ENCODE measurements at regions not wholly inside any gene's neighbourhood (a gene's known extent, or its start where the extent isn't known, plus 50 kb on each side); places are given as distances from the start of the nearest gene placed in this dataset.
"Not testable (repeated sequence)": the region's sequence is repeated elsewhere in the genome, so short reads cannot be mapped to it uniquely, and the experiment has no call there.

GRCh38 chr1:220453371-220453770, 74.6 kb upstream of the MARK1 start:
- DNase-seq (ENCODE audit: low read depth) = no peak
- TF ChIP-seq, protein P1, sequence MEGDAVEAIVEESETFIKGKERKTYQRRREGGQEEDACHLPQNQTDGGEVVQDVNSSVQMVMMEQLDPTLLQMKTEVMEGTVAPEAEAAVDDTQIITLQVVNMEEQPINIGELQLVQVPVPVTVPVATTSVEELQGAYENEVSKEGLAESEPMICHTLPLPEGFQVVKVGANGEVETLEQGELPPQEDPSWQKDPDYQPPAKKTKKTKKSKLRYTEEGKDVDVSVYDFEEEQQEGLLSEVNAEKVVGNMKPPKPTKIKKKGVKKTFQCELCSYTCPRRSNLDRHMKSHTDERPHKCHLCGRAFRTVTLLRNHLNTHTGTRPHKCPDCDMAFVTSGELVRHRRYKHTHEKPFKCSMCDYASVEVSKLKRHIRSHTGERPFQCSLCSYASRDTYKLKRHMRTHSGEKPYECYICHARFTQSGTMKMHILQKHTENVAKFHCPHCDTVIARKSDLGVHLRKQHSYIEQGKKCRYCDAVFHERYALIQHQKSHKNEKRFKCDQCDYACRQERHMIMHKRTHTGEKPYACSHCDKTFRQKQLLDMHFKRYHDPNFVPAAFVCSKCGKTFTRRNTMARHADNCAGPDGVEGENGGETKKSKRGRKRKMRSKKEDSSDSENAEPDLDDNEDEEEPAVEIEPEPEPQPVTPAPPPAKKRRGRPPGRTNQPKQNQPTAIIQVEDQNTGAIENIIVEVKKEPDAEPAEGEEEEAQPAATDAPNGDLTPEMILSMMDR (IDR thresholded peaks at IDR 0.05; ENCODE audit: insufficient read depth, low read length) = no peak
- no peak overlapping the region for H3K4me3 ChIP-seq (ENCODE audit: low read depth, low read length)

GRCh38 chr1:220451532-220451931, 76.4 kb upstream of the MARK1 start:
- H3K4me3 ChIP-seq (ENCODE audit: low read depth, low read length) = no peak overlapping the region
- DNase-seq (ENCODE audit: low read depth) = no peak
- TF ChIP-seq, protein P1 (IDR thresholded peaks at IDR 0.05; ENCODE audit: insufficient read depth, low read length) = no peak

DNA sequence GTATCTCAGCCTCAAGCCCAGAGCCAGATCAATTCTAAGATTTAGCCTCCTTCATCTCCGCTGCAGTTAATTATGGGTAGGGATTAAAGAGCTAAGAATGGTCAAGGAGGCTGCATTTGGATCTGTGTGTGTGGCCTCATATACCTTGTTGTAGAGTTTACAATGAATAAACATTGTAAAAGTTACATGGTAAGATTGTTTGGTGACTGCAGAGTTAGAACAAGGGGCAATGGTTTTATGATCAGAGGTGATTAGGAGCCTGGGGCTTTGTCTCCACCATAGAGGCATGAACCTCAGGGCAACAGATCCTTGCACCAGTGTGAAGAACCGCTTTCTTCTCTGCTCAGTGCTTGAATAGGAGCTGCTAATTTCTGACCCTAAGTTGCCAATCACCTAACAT, 77.0 kb upstream of the MARK1 start:
- no peak overlapping the region for H3K4me3 ChIP-seq (ENCODE audit: low read depth, low read length)
- TF ChIP-seq, protein P1 (IDR thresholded peaks at IDR 0.05; ENCODE audit: insufficient read depth, low read length) = no peak
- no peak for DNase-seq (ENCODE audit: low read depth)

GRCh38 chr1:220448217-220448616, 79.7 kb upstream of the MARK1 start:
- TF ChIP-seq, protein P1 (IDR thresholded peaks at IDR 0.05; ENCODE audit: insufficient read depth, low read length) = no peak
- DNase-seq (ENCODE audit: low read depth) = no peak
- H3K4me3 ChIP-seq (ENCODE audit: low read depth, low read length) = no peak overlapping the region

DNA sequence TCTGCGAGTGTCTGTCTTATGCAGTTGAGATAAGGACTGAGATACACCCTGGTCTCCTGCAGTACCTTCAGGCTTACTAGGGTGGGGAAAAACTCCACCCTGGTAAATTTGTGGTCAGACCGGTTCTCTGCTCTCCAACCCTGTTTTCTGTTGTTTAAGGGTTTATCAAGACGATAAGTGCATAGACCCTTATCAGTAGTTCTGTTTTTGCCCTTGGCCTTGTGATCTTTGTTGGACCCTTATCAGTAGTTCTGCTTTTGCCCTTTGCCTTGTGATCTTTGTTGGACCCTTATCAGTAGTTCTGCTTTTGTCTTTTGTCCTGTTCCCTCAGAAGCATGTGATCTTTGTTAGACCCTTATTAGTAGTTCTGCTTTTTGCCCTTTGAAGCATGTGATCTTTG, 83.3 kb upstream of the MARK1 start:
- not testable (repeated sequence) for DNase-seq (ENCODE audit: low read depth); H3K4me3 ChIP-seq (ENCODE audit: low read depth, low read length)

DNA sequence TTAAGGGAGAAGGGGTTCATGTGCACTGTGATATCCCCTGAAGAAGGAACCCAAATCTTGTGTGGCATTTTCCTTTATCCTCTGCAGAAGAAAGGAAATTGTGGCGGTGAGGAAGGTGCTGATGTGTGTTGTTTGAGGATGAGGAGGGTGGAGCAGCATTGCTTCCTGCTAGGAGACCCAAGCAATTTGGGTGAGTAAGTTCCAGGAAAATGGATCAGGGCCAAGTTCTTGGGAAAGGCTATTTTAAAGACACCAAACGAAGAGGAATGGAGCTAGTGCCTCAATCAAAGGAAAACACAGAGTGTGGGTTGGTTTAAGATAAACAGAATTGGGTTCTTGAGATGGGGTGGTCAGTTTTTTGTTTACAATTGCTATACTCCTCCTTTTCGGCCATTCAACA, 86.7 kb upstream of the MARK1 start:
- H3K4me3 ChIP-seq (ENCODE audit: low read depth, low read length) = no peak overlapping the region
- no peak for DNase-seq (ENCODE audit: low read depth)
- TF ChIP-seq, protein P1 (IDR thresholded peaks at IDR 0.05; ENCODE audit: insufficient read depth, low read length) = no peak

DNA sequence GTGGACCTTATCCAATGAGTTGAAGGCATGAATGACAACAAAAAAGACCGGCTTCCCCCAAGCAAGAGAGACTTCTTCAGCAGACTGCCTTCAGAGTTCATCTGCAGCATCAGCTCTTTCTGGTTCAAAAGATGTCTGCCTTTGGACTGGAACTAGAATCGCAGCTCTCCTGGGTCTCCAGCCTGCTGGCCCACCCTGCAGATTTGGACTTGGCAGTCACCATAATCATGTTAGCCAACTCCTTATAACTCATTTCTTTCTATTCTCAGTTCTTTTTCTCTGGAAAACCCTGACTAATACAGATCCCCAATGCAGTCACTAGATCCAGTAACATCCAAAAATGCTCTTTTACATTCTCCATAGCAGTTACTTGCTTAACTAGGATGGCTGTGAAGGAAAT, 89.2 kb upstream of the MARK1 start:
- no peak overlapping the region for H3K4me3 ChIP-seq (ENCODE audit: low read depth, low read length)
- TF ChIP-seq, protein P1 (IDR thresholded peaks at IDR 0.05; ENCODE audit: insufficient read depth, low read length) = no peak
- DNase-seq (ENCODE audit: low read depth) = no peak
